ENCODE measurements at regions not wholly inside any gene's neighbourhood (a gene's known extent, or its start where the extent isn't known, plus 50 kb on each side); places are given as distances from the start of the nearest gene placed in this dataset.
"Not testable (repeated sequence)": the region's sequence is repeated elsewhere in the genome, so short reads cannot be mapped to it uniquely, and the experiment has no call there.

DNA sequence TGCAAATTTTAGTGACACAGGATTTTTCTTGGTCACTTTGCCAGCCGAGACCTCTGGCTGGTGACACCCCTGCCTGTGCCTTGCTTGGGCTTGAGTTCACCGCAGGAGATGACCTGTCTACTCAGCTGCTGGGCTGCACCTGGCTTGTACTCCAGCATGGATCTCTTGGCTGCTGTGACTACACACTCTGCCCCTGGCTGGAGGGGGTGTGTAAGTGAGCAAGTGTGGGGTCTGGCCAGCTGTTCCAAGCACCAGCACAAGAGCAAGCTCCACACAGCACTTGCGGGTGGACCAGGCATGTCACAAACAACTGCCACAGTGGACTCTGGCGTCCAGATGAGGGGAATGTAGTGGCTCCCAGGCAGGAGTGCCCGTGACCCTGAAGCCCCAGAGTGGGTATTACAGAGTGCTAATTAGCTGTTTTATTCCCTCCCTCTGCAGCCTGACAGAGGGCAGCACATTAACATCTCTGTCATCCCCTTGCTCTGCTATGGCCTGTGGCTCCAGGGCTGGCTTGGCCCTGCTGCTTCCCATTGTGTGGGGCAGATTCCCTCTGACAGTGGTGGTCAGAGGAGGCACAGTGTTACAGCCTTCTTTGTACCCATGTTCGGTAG lies 1387.2 kb downstream of the OLFM4 start:
- no peak for DNase-seq

DNA sequence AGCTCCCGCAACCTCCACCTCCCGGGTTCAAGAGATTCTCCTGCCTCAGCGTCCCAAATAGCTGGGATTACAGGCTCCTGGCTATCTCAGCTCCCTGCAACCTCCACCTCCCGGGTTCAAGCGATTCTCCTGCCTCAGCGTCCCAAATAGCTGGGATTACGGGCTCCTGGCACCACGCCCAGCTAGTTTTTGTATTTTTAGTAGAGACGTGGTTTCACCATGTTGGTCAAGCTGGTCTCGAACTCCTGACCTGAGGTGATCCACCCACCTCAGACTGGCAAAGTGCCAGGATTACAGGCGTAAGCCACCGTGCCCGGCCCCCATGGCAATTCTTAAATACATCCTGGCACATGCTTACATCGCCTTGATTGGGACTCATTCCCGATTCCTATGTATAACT lies 1394.3 kb downstream of the OLFM4 start:
- not testable (repeated sequence) for DNase-seq

DNA sequence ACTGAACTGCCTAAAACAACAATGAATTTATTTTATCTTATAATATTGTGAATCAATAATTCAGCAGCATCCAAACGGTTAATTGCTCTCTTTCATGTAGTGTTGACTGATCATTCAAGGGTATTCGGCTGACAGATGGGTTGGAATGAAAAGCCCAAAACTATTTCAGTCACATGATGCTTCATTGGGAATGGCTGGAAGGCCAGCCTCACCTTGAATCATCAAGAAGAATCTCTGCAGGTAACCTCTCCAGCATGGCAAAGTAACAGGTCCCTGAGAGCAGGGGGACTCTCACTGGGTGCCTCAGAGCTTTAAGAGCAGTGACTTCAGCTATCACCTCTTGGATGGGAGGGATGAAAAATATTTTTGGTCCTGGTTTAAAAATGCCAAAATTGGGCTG lies 1395.7 kb downstream of the OLFM4 start:
- no peak for DNase-seq

DNA sequence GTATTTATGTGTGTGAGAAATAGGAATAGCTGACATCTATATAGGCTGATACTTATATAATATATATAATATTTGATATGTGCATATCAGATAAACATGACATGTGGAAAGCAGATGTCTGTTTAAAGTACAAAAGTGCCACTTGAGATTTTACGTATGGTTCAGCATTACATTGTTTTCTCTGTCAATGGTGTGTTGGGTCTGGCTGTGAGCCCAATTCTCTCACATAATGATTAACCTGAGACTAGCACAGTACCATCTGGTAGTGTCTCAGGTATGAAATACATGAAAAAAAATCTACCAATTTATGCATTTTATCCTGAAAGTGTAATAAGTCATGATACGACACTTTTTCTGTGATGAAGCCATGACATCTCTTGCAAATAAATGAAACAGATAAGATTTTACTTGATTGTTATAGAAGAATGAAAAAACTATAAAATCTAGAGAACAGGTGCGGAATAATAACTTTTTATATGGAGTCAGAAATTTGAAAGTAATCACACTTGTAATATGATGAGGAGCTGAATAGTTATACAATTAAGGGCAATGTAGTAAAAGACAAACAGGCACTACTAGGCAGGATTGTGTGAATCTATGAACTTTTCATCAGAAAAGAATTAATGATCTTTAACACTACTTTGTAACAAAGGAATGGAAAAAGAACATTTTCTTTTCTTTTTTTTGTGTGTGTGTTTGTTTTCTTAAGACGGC lies 1405.0 kb downstream of the OLFM4 start:
- DNase-seq, result no peak

DNA sequence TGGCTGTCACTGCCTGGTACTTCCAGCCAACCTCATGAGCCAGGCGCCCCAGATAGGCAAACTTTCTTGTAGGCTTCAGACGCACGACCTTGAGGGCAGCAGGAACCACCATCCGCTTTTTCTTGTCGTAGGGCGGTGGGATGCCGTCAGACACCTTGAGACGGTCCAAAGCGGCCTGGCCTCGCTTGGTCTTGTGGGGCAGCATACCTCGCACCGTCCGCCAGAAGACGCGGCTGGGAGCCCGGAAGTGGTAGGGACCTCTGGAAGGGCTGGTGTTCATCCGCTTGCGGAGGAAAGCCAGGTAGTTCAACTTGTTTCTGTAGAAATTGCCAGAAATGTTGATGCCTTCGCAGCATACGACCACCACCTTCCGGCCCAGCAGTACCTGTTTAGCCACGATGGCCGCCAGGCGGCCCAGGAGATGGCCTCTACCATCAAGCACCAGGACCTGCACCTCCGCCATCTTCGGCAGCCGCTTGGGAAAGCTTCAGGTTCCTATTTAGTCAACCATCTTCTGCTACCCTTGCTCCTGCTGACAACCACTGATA lies 1412.3 kb downstream of the OLFM4 start:
- not testable (repeated sequence) for DNase-seq

DNA sequence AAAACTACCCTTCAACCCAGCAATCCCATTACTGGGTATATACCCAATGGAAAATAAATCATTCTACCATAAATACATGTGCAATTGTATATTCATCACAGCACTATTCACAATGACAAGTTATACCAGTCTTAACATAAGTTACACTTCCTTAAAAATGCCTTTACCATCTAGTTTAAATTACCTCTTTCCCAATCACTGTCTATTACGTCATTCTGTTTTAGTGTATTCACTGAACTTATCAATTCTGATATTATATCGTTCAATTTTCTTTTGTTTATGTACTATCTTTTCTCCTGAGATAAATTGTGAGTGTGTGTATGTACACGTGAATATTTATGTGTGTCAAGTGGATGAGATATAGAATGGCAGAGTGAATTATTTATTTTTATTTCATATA lies 1416.8 kb downstream of the OLFM4 start:
- no peak for DNase-seq

DNA sequence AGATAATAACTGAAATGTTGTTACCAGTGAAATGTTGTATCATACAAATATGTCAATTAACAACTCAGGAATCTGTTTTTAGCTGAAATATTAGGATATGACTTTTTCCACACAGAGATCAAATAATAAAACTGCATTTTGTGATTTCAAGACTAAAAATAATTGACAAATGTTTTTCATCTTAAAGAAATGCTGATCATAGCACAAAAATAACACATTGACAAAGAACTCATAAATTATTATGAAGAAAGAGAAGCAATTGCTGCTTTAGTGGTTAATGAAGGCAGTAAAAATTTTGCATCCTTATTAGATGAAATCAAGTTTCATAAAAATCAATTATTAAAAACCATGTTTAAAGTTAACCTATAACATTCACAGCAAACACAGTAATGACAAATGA lies 1417.3 kb downstream of the OLFM4 start:
- DNase-seq, result no peak

DNA sequence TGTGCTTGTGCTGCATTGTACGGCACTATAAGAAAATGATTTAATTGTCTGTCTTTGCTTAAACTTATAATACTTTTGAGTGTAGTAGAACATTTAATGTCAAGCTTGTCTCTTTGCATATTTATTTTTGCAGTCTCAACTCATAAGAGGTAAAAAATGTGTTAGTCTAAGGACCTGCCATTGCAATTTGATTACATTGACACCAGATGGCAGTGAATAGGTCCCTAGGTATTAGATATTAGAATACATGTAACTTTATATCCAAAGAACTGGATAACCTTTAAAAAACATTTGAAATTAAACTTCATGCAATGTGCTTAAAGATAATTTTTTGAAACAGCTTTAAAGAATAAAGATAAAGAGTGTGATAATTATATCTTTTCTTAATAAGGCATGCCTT lies 1421.3 kb downstream of the OLFM4 start:
- DNase-seq, result no peak

DNA sequence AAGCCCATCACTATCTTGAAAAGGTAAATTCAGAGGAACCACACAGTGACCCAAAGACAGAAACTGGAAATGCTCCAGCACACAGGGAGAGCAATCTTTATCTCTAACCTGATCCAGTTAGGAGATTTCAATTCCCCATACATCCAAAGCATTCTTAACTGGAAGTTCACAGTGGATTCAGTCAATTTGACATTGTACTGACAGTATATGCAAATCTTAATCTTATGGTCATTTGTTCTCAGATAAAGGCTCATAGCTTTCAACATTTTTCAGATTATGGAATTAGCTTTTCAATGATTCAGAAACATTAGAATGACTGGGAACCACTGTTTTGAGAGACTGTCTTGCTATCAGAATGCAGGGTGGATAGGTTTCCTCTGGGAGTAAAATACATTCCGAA lies 1455.6 kb downstream of the OLFM4 start:
- no peak for DNase-seq

DNA sequence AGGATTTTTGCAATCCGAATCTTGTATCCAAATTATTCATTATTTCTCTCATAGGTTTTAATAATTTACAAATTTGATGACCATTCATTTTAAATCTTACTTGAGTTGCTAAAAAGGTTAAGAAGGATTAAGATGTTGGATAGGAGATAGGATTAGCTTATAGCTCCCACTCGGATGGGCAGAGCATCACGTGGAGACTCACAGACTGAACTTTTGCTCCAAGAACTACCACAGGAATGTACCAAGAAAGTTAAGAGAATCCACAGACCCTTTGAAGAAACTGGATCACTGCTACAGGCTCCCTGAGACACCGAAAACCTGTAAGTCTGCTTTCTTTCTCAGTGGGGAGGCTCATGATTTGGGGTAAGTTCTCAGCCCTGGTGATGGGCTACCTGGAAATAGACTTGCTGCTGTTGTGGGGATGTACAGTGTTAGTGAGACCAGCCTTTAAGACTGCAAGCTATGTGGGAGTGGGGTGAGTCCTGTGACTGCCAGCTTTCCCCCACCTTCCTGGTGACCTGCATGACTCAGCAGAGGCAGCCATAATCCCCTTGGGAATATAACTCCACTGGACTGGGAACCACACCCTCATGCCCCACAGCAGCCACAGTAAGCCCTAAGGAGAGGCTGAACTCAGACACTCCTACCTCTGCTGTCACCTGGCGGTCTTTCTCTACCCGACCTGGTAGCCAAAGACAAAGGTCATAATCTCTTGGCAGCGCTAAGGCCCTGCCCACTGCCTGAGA lies 1458.0 kb downstream of the OLFM4 start:
- DNase-seq, result no peak

DNA sequence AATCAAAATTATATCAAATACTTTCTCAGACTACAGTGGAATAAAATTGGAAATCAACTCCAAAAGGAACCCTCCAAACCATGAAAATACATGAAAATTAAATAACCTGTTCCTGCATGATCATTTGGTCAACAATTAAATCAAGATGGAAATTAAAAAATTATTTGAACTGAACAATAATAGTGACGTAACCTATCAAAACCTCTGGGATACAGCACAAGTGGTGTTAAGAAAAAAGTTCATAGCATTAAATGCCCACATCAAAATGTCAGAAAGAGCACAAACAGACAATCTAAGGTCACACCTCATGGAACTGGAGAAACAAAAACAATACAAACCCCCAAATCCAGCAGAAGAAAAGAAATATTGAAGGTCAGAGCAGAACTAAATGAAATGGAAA lies 1460.7 kb downstream of the OLFM4 start:
- DNase-seq, result no peak

DNA sequence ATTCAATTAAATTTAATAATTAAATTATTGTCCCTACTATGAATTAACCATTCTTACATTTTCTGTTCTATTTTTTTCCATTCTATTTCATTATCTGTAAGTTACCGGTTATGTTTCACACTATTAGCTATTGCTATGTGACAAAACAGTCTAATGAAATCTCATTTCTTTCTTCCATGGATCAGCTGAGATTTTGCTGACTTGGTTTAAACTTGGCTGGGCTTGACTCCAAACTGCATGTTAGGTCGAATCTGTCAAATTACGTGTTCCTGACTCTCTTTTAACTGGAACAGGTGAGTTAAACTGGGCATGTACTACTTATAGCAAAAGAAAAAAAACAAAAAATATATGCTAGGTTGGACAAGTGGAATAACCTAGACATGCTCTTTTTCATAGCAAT lies 1464.4 kb downstream of the OLFM4 start:
- DNase-seq, result no peak

DNA sequence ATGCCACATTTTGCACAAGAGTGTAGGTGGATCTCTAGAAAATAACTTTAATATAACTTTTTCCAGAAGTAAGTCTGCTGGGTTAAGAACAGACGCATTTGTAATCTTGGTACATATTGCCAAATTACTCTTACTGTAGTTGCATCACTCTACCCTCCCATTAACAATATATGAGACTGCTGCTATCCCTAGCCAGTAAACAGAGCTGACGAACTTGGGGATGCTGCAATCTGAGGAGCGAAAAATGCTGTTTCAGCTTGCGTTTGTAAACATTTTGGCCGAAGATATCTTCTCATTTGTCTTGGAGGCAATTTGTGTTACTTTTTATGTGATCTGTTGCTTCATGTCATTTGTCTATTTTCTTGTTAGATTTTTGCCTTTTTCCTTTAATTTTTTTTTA lies 1482.8 kb downstream of the OLFM4 start:
- DNase-seq, result no peak

DNA sequence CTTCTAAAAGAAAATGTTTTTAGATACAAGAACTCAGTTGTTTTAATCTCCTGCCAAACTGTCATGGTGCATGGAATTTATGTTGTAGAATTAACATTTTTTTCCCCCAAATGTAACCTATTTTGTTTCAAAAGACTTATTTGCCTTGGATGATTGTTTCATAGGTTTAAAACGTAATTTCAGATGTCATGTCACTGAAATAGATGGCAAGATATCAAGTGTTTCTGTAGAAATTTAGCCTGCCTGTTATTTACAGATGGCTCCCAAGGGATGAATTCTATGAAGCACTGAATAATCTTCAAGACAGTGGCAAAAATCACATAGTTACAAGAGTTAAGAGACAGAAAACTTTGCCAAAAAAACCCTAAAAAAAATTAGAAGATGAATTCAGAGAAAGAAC lies 1484.6 kb downstream of the OLFM4 start:
- no peak for DNase-seq

DNA sequence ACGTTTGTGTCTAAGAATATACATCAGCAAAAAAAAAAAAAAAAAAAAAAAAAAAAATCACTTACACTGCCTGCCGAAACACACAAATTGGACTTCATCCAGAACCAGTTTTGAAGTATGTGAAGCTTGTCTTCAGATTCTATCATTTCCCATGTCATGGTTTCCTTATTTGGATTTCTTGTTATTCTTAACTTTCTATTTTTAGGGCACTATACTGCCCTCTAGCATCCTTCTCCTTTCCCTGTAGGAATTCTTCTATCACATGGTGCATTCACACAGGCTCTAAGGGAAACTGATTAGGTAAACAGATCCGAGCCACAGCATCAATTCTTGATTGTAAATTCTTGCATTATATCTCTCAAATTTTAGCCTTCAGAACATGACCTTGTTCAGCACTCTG lies 1507.5 kb downstream of the OLFM4 start:
- no peak for DNase-seq

DNA sequence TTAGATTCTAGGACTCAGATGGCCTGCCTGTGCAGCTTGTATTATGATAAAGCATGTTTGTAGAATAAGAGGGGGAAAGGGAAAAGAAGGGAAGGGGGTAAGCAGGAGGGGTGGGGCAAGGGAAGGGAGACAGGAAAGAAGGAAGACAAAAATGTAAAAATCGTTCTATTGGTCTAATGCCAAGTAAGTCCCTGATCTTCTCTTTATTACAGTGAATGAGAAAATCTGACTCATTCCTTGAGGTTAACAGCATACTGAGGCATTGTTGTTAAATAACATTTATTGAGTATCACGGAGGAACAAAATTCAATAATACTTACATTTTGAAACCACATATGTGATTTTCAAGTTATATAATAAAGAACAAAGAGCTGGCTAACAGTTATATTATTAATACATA lies 1534.7 kb downstream of the OLFM4 start:
- no peak for DNase-seq

DNA sequence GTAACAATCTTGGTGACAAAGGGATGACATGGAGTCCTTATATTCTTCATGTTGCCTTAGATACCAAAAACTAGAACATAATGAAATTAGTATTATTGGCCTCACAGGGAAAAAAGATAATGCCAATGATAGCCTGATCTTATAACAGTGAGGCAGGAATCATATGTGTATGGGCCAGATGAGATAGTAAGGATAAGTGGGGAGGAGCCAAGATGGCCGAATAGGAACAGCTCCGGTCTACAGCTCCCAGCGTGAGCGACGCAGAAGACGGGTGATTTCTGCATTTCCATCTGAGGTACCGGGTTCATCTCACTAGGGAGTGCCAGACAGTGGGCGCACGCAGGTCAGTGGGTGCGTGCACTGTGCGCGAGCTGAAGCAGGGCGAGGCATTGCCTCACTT lies 1543.4 kb downstream of the OLFM4 start:
- DNase-seq, result not testable (repeated sequence)

DNA sequence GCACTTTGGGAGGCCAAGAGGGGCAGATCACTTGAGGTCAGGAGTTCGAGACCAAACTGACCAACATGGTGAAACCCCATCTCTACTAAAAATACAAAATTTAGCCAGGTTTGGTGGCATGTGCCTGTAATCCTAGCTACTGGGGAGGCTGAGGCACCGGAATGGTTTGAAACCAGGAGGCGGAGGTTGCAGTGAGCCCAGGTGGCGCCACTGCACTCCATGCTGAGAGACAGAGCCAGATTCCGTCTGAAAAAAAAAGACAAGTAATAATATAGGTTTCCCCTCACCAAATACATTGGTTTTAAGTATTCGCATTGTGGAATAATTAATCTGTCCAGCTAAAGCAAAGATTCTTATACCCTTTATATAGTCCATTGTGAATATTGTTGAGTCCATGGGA lies 1544.6 kb downstream of the OLFM4 start:
- DNase-seq, result no peak

DNA sequence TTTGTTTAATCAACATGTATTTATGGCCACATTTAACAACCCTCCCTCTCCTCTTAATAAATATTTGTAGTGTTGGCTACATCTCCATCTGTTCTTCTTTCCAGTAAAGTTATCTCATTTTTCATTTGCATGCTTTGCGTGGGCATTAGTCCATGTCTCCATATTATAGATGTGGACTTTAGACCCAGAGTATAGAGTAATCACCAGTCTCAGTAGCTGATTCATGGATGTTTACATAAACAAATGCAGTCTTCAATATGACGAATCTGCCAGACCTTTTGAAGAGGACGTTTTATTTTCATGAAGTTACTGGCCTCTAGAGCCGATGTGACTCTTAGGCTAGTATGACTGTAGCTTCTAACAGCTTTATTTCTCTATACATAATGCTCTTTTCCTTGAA lies 1546.2 kb downstream of the OLFM4 start:
- DNase-seq, result no peak

DNA sequence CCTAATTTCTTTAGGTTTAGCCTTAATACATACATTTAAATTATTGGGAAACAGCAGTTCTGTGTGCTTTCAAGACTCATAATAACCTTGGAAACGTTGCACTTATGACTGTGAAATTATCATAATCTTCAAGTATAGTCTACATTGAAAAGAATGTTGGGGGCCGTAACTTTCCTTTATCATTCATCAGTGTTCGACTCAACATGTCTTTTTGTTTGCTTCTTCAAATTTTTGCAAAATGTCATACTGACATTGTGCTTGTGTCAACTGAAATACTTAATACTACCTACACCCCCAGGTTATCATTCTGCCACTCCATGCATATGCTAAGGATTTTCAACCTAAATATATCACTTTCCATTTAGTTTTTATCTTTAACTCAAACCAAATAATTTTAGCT lies 1562.9 kb downstream of the OLFM4 start:
- DNase-seq, result no peak

DNA sequence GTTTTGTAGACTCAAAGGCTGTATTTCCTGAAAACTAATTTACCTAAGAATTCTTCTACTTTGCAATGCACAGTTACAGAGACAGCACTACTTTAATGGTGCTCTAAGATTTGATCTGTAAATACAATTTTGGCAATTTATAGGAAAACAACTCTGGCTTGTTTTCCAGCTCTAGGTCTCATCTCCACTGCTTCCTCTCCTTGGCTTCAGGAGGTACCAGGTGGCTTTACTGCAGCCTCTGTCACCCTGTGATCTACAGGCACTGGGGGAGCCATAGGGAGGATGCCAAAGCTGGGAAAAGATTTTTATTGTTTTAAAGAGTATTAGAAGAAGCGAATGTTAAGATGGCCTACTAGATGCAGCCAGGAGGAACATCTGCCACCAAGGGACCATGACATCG lies 1563.6 kb downstream of the OLFM4 start:
- no peak for DNase-seq

DNA sequence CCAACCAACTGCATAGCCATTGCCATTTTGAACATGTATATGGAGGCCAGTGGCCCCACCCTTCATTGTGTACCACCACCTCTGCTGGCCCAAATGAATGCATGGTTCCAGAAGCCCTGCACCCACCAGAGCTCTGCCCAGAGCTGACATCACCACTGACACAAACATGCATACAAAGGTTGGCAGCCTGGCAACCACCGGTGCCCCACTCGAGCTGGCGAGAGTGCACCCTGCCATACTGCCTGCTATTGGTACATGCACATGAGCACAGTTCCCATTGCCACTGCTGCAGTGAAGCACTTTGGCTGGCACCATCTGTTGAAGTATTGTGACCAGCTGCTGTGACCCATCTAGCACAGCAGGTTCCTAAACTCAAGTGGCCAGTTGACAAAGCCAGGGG lies 1564.9 kb downstream of the OLFM4 start:
- DNase-seq, result no peak

DNA sequence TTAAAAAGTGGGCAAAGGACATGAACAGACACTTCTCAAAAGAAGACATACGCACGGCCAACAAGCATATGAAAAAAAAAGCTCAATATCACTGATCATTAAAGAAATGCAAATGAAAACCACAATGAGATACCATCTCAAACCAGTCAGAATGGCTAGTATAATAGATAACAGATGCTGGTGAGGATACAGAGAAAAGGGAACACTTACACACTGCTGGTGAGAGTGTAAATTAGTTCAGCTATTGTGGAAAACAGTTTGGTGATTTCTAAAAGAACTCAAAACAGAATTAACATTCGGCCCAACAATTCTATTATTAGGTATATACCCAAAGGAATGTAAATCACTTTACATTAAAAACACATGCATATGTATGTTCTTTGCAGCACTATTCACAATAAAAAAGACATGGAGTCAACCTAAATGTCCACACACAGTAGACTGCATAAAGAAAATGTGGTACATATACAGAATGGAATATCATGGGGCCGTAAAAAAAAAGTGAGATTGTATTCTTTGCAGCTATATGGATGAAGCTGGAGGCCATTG lies 1569.0 kb downstream of the OLFM4 start:
- no peak for DNase-seq

DNA sequence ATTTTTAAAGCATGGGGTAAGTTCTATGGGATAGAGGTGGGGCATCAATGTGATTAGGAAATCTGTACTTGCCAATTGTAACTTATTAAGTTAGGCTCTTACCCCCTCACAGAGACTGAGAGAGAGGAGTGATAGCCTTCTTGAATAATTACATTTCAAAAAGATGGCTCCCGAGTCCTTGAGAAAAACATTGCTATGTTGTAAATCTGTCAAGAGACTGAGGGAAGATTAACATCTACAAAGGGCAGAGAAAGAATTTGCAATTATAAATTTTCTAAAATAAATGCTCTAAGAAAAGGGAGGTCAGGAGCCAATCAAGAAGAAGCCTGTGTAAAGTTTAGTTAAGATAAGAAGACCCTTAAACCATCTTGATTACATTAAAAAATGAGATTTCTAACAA lies 1570.8 kb downstream of the OLFM4 start:
- no peak for DNase-seq
